Sciatic nerve (tissue), 2 donors: ENCODE measurements at regions not wholly inside any gene's neighbourhood (a gene's known extent, or its start where the extent isn't known, plus 50 kb on each side); places are given as distances from the start of the nearest gene placed in this dataset.

Source experiments
- ATAC-seq: fragments of 200-7000 bp; cut with Tn5 transposase; one replicate; pipeline ENCODE4 v1.9.1; 2020; ENCODE audit warnings: mild to moderate bottlenecking, moderate library complexity
- DNase-seq: peaks from one replicate; pipeline ENCODE4 v3.0.0-alpha.2; 2020; ENCODE audit warnings: low spot score
- intact Hi-C: fragments of 100-400 bp; cut with DNase I; formaldehyde crosslinking; loops from one replicate; pipeline ENCODE4 v1.14.2; 2022
- donor health status: DM: no; HTN: no; CAD: no.
- donor health status: DM: no; HTN: no; CAD: no.

GRCh38 chr13:64071352-64071751 lies 2655.7 kb upstream of the PCDH20 start:
- no peak for ATAC-seq
- DNase-seq, result no peak
- intact Hi-C loops, result no loop called here

DNA sequence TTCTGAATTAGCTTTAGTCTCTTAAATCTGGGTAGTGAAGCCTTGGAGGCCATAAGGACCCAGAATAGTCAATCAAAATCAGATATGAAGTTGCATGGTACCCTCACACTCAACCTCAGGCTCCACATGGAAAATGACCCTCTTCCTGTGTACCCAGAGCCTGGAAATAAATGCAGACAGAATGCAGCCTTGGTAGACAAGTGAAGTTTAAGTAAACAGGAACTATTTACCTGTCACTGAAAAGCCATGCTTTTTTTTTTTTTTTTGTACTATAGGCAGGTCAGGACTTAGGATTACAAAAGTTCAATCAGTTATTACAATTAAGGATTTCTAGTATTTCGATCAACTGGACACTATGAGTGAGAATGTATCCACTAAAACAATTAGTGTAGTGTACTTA lies 2654.2 kb upstream of the PCDH20 start:
- DNase-seq, result no peak
- ATAC-seq, result no peak
- intact Hi-C loops, result no loop called here

GRCh38 chr13:64066711-64067110 lies 2651.1 kb upstream of the PCDH20 start:
- DNase-seq (no peak), ATAC-seq (no peak)
- intact Hi-C loops, result no loop called here

GRCh38 chr13:64061649-64062048 lies 2646.0 kb upstream of the PCDH20 start:
- DNase-seq (no peak), ATAC-seq (no peak)
- intact Hi-C loops, result no loop called here

DNA sequence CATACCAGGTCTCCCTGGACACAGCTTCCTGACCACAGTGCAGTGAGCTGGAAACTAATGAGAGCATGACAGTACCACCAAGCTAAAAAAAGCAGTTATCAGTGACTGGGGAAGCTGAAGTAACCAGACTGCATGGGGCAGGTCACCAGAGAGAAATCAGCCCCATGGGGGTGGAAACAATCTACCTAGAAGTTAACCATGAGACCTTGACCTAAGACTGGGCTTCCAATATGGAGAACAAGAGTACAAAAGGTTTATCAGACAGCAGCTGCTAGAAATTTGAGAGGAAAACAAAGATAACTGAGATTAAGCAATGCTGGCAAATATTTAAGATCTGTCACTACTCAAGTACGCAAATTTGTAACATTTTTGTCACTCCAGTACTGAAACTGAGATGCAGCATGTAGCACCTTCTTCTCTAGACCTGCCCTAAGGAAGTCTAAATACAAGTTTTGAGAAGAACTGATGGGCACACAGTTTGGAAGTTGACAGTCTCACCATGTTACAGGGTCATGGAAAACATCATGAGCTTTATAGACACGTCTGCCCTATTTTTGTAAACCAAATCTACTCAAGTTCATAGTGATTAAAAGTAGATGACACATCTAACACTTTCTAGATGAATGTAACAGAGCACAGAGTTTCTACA lies 2641.8 kb upstream of the PCDH20 start:
- intact Hi-C loops, result no loop called here
- ATAC-seq (no peak), DNase-seq (no peak)

DNA sequence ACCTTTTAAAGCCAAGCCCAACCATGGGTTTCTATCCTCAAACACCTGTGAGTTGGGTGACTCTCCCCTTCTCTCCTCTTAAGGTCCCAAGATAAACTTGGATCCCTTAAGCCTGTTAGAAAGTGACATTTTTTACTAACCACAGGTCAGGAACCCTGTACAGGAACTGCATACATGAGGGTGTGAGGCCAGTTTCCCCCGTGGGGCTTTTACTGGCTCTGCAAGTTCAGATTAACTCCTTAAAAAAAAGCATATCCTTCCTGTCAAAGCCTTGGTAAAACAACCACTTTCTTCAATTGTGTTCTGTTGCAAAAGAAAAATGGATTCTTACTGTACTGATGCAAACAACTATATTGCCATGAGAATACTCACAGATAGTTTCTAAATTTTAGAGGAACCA lies 2638.7 kb upstream of the PCDH20 start:
- ATAC-seq, result no peak
- DNase-seq, result no peak
- intact Hi-C loops, result no loop called here

DNA sequence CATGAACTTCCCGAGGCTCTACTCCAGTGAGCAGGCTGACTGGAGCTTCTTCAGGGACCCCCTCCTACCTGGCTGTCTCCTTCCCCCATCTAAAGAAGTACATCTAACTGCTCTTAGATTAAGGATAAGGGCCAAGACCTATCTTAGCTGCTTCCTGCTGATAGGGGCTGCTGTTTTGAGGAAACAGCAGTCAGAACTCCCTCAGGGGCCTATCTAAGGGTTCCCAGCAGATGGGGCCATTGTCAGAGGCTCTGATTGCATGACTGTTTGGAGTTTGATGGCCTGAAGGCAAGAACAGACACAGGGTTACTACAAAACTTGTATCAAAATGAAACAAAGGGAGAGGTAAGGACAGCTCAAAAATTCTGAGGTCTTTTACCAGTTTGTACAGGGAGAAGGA lies 2636.9 kb upstream of the PCDH20 start:
- intact Hi-C loops, result no loop called here
- DNase-seq, result no peak

DNA sequence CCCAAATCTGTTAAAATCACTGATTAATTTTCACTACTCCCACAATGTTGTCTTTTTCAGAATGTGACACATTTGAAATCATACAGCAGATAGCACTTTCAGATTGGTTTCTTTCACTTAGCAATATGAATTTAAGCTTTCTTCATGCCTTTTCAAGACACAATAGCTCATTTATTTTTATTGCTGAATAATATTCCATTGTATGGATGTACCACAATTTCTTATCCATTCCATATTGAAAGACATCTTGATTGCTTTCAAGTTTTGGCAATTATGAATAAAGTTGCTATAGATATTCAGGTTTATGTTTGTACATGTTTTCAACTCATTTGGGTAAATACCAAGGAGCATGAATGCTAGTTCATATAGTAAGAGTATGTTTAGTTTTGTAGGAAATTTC lies 2635.6 kb upstream of the PCDH20 start:
- intact Hi-C loops, result no loop called here
- ATAC-seq (no peak), DNase-seq (no peak)

More for the DNA sequence above, 2636.9 kb upstream of the PCDH20 start:
- ATAC-seq, result no peak

DNA sequence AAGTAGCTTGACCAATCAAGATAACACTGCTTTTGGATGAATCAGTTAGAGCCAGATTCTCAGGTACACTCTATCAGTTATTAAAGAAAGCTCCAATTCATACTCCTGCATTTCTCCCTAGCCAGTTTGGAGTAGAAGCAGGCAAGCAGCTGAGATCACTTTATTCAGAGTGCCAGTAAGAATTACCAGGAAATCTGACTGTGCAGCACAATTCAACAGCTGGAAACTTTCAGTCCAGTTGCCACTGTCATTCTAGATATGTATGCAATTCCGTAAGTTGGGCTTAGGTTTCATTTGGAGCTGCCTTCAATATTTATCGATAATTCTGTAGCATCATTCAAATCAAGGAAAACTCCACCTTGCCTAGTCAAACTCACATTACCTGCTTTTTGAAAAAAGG lies 2625.6 kb upstream of the PCDH20 start:
- intact Hi-C loops, result no loop called here
- ATAC-seq (no peak), DNase-seq (no peak)

GRCh38 chr13:64033921-64034320 lies 2618.3 kb upstream of the PCDH20 start:
- ATAC-seq (no peak), DNase-seq (no peak)
- intact Hi-C loops, result no loop called here

- ATAC-seq, result no peak
- intact Hi-C loops, result no loop called here
These were observed 2613.9 kb upstream of the PCDH20 start for GRCh38 chr13:64029343-64030093.

DNA sequence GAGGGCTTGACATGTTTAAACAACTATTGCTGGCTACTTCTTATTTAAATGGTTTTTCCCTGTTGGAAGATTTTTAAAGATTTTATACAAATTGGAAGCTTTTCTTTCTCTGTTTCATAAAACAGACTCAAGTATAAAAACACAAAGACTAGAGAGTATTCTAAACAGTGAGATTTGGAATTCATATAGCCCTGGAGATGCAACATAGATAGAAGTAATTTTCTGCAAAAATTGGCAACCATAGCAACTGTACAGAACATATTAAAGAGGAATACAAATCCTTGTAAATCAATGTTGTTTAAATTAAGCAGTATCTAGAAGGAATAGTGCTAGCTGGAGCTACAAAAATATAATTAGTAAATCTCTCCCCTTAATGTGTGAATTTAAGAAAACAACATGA lies 2612.9 kb upstream of the PCDH20 start:
- ATAC-seq (no peak), DNase-seq (no peak)
- intact Hi-C loops, result no loop called here

More at GRCh38 chr13:64029343-64030093, 2613.9 kb upstream of the PCDH20 start:
- DNase-seq, result no peak

- ATAC-seq (no peak), DNase-seq (no peak)
- intact Hi-C loops, result no loop called here
These were observed 2604.5 kb upstream of the PCDH20 start for GRCh38 chr13:64020126-64020525.

- DNase-seq, result no peak
- no peak for ATAC-seq
- intact Hi-C loops, result no loop called here
These were observed 2591.7 kb upstream of the PCDH20 start for GRCh38 chr13:64007339-64007738.

GRCh38 chr13:64000321-64000720 lies 2584.7 kb upstream of the PCDH20 start:
- ATAC-seq (no peak), DNase-seq (no peak)
- intact Hi-C loops, result no loop called here

DNA sequence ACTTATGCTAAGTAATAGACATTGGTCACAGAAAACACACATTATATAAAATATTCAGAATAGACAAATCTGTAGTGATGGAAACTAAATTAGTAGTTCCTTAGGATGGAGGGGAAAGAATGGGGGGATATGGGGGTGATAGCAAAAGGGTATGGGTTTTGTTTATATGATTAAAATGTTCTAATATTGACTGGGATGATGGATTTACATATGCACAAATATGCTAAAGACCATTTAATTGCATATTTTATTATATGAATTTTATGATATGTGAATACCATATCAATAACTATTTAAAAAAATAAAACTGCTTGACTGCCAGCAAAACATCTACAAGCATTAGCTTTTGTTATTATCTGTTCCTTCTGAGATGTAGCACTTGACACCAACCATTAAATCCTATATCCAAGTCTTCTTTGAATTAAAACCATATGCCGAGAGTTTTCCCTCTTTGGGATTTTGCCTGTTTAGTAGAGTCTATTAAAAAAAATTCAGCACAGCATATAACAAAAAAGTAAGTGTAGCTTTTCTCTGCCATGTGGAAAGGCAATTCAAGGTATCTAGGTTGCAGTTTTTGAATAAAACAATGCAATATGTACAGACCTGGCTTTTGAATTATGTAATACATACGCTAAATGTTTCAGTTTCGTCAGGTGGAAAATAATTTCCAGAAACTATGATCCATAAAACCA lies 2584.1 kb upstream of the PCDH20 start:
- intact Hi-C loops, result no loop called here
- DNase-seq (no peak), ATAC-seq (no peak)

- DNase-seq (no peak), ATAC-seq (no peak)
- intact Hi-C loops, result no loop called here
These were observed 2567.7 kb upstream of the PCDH20 start for GRCh38 chr13:63983366-63983765.

DNA sequence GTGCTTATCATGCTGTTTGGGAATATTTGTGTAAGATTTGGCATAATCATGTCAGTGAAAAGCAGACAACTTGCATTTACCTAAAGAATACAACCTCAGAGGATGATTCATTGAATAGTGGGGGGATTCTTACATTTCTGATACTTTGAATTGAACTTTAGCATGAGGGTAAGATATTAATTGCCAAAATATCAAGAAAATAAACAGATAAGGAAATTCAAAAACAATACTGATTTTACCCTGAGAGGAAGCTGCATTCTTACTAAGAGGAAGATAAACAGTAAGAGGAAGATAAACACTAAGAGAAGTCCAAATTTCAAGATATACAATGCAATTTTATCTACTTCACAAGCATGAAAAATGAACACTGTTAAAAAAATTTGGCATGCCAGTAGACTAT lies 2564.3 kb upstream of the PCDH20 start:
- no peak for DNase-seq
- intact Hi-C loops, result no loop called here
- no peak for ATAC-seq

- DNase-seq (no peak), ATAC-seq (no peak)
- intact Hi-C loops, result no loop called here
These were observed 2556.7 kb upstream of the PCDH20 start for GRCh38 chr13:63972328-63972727.

DNA sequence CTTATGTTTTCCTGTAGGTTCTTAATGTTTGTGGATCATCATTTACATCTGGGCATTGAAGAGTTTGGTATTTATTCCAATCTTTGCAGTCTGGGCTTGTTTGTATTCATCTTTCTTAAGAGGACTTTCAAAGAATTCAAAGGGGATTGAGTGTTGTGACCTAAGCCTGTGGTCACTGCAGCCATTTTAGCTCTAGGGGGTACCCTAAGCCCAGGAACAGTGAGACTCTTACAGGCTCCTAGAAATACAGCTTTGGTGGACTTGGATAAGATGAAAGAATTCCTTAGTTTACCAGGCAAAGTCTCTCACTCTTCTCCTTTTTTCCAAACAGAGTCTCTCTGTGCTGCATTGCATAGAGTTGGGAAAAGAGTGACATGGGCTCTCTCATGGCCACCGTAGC lies 2539.0 kb upstream of the PCDH20 start:
- intact Hi-C loops, result no loop called here
- ATAC-seq (no peak), DNase-seq (no peak)
